ENCODE measurements at regions not wholly inside any gene's neighbourhood (a gene's known extent, or its start where the extent isn't known, plus 50 kb on each side); places are given as distances from the start of the nearest gene placed in this dataset.
A peak's percentile ranks its signal among the peaks of the same experiment; 100 is the strongest.

- Mint-ChIP-seq H3K27me3 (no peaks in the 10 kb centered on the region), H3K4me3 (no peak overlapping the region), H3K36me3 (ENCODE audit: low read depth) (no peaks in the 10 kb centered on the region), H3K27ac (no peak overlapping the region), H3K4me1 (ENCODE audit: low read depth) (peaks cover 16% of the 10 kb centered on the region), H3K9me3 (peaks cover 4% of the 10 kb centered on the region)
These were observed 687.2 kb downstream of the RNF144A start for GRCh38 chr2:7604456-7604855.

DNA sequence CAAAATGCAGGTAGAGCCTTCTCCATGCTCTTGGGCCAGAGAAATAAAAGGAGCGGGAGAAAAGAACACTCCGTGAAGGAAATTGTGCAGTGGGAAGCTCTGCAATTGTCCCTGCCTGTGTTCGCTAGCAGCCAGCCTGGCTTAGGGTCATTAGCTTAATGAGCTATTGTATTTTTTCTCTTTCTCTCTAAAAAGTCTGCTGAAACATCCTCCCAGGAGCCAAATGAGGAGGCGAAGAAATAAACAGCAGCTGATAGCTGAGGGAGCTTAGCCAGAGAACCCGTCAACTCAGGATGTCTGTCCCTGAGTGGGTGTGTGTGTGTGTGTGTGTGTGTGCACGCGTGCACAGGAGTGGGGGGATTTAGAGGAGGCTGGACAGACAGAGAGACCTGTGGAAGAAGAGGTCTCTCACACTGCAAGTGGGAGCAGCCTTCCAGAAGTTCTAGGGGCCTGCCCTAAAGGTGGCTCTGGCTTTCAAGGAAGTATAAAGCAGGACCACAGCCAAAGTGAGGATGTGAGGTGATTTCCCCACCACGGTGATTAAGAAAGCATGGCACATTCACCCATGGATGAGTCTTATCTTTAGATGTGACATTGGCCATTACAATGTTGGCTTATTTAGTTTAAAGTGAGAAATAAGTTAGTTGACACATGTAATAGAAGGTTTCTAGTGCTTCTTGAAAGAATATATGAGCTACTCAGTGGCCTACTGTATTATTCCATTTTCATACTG lies 690.4 kb downstream of the RNF144A start:
- Mint-ChIP-seq H3K4me1 (ENCODE audit: low read depth) (peaks cover 41% of the 10 kb centered on the region), H3K36me3 (ENCODE audit: low read depth) (no peaks in the 10 kb centered on the region), H3K4me3 (no peak overlapping the region), H3K9me3 (no peaks in the 10 kb centered on the region), H3K27ac (peak overlapping the region; percentile 31), H3K27me3 (no peaks in the 10 kb centered on the region)

DNA sequence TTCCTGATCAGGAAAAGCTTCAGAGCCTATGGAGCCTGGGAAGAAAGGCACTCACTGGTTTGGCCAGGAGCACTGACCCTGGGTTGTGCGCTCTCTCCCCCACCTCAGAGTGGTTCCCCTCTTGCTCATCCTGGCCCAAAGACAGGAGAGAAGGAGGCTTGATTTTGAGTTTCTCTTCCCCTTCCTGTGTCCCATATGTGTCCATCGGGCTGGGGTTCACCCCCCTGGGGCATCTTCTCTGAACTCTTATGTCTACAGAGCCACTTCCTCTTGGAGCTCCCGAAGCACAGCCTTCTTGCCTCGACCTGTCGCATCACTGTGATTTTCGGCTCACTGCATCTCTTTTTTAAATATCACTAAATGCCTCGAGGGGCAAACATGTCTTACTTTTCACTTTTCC lies 692.3 kb downstream of the RNF144A start:
- H3K27me3 Mint-ChIP-seq = no peaks in the 10 kb centered on the region
- no peak overlapping the region for H3K4me3 Mint-ChIP-seq
- H3K4me1 Mint-ChIP-seq (ENCODE audit: low read depth) = peaks cover 41% of the 10 kb centered on the region
- no peak overlapping the region for H3K27ac Mint-ChIP-seq
- no peaks in the 10 kb centered on the region for H3K9me3 Mint-ChIP-seq
- no peaks in the 10 kb centered on the region for H3K36me3 Mint-ChIP-seq (ENCODE audit: low read depth)

- Mint-ChIP-seq H3K27me3 (no peaks in the 10 kb centered on the region), H3K4me3 (no peak overlapping the region), H3K4me1 (ENCODE audit: low read depth) (peaks cover 41% of the 10 kb centered on the region), H3K36me3 (ENCODE audit: low read depth) (no peaks in the 10 kb centered on the region), H3K9me3 (no peaks in the 10 kb centered on the region), H3K27ac (no peak overlapping the region)
These were observed 692.8 kb downstream of the RNF144A start for GRCh38 chr2:7609974-7610373.

- H3K27ac Mint-ChIP-seq = no peak overlapping the region
- no peaks in the 10 kb centered on the region for H3K36me3 Mint-ChIP-seq (ENCODE audit: low read depth)
These were observed 694.5 kb downstream of the RNF144A start for GRCh38 chr2:7611750-7612149.

GRCh38 chr2:7612969-7613368 lies 695.8 kb downstream of the RNF144A start:
- no peaks in the 10 kb centered on the region for H3K27me3 Mint-ChIP-seq
- H3K27ac Mint-ChIP-seq = no peak overlapping the region
- no peaks in the 10 kb centered on the region for H3K9me3 Mint-ChIP-seq
- no peak overlapping the region for H3K4me3 Mint-ChIP-seq
- peaks cover 32% of the 10 kb centered on the region for H3K4me1 Mint-ChIP-seq (ENCODE audit: low read depth)
- no peaks in the 10 kb centered on the region for H3K36me3 Mint-ChIP-seq (ENCODE audit: low read depth)

More at GRCh38 chr2:7611750-7612149, 694.5 kb downstream of the RNF144A start:
- Mint-ChIP-seq H3K4me1 (ENCODE audit: low read depth) (peaks cover 41% of the 10 kb centered on the region), H3K9me3 (no peaks in the 10 kb centered on the region), H3K27me3 (no peaks in the 10 kb centered on the region), H3K4me3 (no peak overlapping the region)

DNA sequence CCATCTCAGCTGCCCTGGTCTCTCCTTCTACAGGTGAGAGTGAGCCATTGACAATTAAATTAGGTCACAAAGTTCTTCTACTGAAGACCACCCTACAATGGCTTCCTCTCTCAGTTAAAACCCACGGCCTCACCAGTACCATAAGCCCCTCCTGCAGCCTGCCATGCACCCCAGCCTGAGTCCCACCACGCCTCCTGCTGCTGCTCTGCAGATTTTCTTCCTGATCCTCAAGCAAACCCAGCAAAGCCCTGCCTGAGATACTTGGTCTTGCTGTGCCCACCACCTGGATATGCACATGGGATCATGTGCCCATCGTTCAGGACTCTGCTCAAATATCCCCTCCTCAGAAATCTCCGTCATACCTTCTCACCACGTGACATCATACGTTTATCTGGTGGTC lies 696.6 kb downstream of the RNF144A start:
- Mint-ChIP-seq H3K4me3 (no peak overlapping the region), H3K4me1 (ENCODE audit: low read depth) (peaks cover 28% of the 10 kb centered on the region), H3K36me3 (ENCODE audit: low read depth) (no peaks in the 10 kb centered on the region), H3K27me3 (no peaks in the 10 kb centered on the region), H3K27ac (no peak overlapping the region), H3K9me3 (no peaks in the 10 kb centered on the region)

GRCh38 chr2:7618031-7618430 lies 700.8 kb downstream of the RNF144A start:
- Mint-ChIP-seq H3K27me3 (no peaks in the 10 kb centered on the region), H3K36me3 (ENCODE audit: low read depth) (peaks cover 5% of the 10 kb centered on the region), H3K27ac (no peak overlapping the region), H3K4me3 (no peak overlapping the region), H3K4me1 (ENCODE audit: low read depth) (peaks cover 21% of the 10 kb centered on the region), H3K9me3 (no peaks in the 10 kb centered on the region)

DNA sequence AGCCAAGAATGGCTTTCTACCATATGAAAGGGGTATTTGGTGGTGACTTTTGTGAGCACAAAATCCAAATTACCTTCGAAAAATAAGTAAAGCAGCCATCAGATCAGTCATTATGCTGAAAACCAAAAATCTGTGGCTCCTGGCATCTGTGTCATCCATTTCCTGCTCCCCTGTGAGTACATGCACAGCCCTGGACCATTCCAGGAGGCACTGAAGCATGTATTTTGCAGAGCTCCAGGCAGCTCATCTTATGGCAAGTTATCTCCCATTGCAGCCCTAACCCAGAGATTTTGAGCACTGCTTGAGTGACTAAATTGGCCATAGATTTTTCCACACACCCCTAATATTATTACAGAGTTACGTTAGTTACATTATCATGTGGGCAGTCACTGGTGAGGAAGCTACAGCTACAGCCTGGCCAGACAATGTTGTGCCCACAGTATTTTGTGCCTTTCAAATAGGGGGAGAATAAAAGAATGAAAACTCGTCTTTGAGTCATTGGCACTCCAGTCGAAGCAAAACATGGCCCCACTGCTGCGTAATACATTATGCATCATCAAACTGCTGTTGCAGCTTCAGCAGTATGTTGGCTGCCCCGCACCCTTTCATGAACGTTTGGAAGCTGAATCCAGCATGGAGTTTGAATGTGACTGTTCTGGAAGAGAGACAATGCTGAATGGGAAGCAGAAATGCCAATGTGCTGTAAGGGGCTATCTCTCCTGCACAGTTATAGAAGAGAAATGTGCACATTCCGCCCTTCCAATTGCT lies 702.2 kb downstream of the RNF144A start:
- peaks cover 21% of the 10 kb centered on the region for H3K4me1 Mint-ChIP-seq (ENCODE audit: low read depth)
- H3K27ac Mint-ChIP-seq = no peak overlapping the region
- H3K4me3 Mint-ChIP-seq = no peak overlapping the region
- peaks cover 5% of the 10 kb centered on the region for H3K36me3 Mint-ChIP-seq (ENCODE audit: low read depth)
- no peaks in the 10 kb centered on the region for H3K9me3 Mint-ChIP-seq
- H3K27me3 Mint-ChIP-seq = no peaks in the 10 kb centered on the region

GRCh38 chr2:7620255-7620654 lies 703.0 kb downstream of the RNF144A start:
- Mint-ChIP-seq H3K9me3 (no peaks in the 10 kb centered on the region), H3K4me1 (ENCODE audit: low read depth) (peaks cover 21% of the 10 kb centered on the region), H3K27me3 (no peaks in the 10 kb centered on the region), H3K36me3 (ENCODE audit: low read depth) (peaks cover 5% of the 10 kb centered on the region), H3K27ac (no peak overlapping the region), H3K4me3 (no peak overlapping the region)

GRCh38 chr2:7621018-7621814 lies 704.0 kb downstream of the RNF144A start:
- H3K9me3 Mint-ChIP-seq = no peaks in the 10 kb centered on the region
- peaks cover 5% of the 10 kb centered on the region for H3K36me3 Mint-ChIP-seq (ENCODE audit: low read depth)
- H3K27ac Mint-ChIP-seq = no peak overlapping the region
- H3K27me3 Mint-ChIP-seq = no peaks in the 10 kb centered on the region
- no peak overlapping the region for H3K4me3 Mint-ChIP-seq
- H3K4me1 Mint-ChIP-seq (ENCODE audit: low read depth) = peaks cover 21% of the 10 kb centered on the region

- Mint-ChIP-seq H3K4me3 (no peak overlapping the region), H3K9me3 (peaks cover 4% of the 10 kb centered on the region), H3K27me3 (no peaks in the 10 kb centered on the region), H3K4me1 (ENCODE audit: low read depth) (peaks cover 11% of the 10 kb centered on the region), H3K36me3 (ENCODE audit: low read depth) (peaks cover 5% of the 10 kb centered on the region), H3K27ac (no peak overlapping the region)
These were observed 708.4 kb downstream of the RNF144A start for GRCh38 chr2:7625392-7626138.

GRCh38 chr2:7626139-7626537 lies 708.9 kb downstream of the RNF144A start:
- Mint-ChIP-seq H3K27ac (no peak overlapping the region), H3K27me3 (no peaks in the 10 kb centered on the region), H3K4me3 (no peak overlapping the region), H3K9me3 (peaks cover 4% of the 10 kb centered on the region), H3K36me3 (ENCODE audit: low read depth) (peaks cover 5% of the 10 kb centered on the region), H3K4me1 (ENCODE audit: low read depth) (peaks cover 7% of the 10 kb centered on the region)

GRCh38 chr2:7627583-7627982 lies 710.4 kb downstream of the RNF144A start:
- no peak overlapping the region for H3K27ac Mint-ChIP-seq
- peaks cover 7% of the 10 kb centered on the region for H3K9me3 Mint-ChIP-seq
- no peaks in the 10 kb centered on the region for H3K36me3 Mint-ChIP-seq (ENCODE audit: low read depth)
- H3K4me3 Mint-ChIP-seq = no peak overlapping the region
- no peaks in the 10 kb centered on the region for H3K27me3 Mint-ChIP-seq
- no peaks in the 10 kb centered on the region for H3K4me1 Mint-ChIP-seq (ENCODE audit: low read depth)
